Stimulated activated naive CD4-positive, alpha-beta T cell (primary cell): ENCODE measurements at regions not wholly inside any gene's neighbourhood (a gene's known extent, or its start where the extent isn't known, plus 50 kb on each side); places are given as distances from the start of the nearest gene placed in this dataset.

Experiments used
- DNase-seq, 6 experiments: peaks; one replicate each; lab custom pipeline; 2025; lab: John Stamatoyannopoulos, UW

- no peak for DNase-seq
Observed at GRCh38 chr5:165525271-165525670, 2019.9 kb downstream of the MAT2B start.

- DNase-seq: no peak
Observed at GRCh38 chr5:165526357-165526756, 2020.9 kb downstream of the MAT2B start.

GRCh38 chr5:165527577-165527976, 2022.2 kb downstream of the MAT2B start:
- DNase-seq: no peak

- DNase-seq: no peak
Observed at GRCh38 chr5:165538065-165538464, 2032.6 kb downstream of the MAT2B start.

- no peak for DNase-seq
Observed at GRCh38 chr5:165559645-165560044, 2054.2 kb downstream of the MAT2B start.

DNA sequence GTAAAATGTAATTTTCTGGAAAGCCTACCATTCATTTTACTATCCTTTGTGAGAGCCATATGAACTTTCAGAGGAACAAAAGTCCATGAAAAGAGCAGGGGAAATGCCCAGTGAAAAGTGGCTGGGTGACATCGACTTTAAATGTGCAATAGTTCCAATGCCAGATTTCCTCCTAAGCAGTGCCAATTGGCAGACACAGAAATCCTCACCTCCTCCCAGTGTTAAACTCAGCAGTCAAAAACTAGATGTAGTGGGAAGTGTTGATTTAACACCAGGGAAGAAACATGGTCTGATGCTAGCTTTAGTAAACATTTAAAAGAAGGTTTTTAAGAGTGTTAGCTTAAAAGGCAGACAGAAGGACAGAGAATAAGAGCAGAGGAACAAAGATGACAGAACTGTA, 2055.2 kb downstream of the MAT2B start:
- DNase-seq: no peak

GRCh38 chr5:165565911-165566310, 2060.5 kb downstream of the MAT2B start:
- DNase-seq: no peak

DNA sequence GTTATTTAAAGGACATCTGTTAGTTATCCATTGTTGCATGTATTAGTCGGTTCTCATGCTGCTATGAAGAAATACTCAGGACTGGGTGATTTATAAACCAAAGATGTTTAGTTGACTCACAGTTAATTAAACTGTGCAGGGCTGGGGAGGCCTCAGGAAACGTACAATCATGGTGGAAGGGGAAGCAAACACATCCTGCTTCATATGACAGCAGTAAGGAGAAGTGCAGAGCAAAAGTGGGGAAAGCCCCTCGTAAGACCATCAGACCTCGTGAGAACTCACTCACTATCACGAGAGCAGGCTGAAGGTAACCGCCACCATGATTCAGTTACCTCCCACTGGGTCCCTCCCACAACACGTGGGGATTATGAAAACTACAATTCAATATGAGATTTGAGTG, 2064.1 kb downstream of the MAT2B start:
- no peak for DNase-seq

DNA sequence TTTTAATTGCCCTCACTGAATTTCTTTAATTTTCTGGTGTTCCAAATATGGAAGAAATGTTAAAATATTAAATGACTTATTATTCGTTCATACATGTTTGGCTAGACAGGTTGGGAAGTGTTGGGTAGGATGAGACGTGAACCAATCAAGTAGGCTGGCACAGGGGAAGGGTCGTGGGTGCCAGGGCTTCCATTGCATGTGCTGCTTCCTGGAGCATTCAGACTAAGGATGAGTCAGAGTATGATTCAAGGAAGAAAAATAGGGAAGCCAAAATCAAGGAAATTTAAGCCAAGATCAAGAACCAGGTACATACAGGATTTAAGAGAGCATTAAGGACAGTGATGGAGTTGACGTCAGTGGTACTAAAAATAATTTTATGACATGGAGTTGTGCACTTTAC, 2068.0 kb downstream of the MAT2B start:
- no peak for DNase-seq

DNA sequence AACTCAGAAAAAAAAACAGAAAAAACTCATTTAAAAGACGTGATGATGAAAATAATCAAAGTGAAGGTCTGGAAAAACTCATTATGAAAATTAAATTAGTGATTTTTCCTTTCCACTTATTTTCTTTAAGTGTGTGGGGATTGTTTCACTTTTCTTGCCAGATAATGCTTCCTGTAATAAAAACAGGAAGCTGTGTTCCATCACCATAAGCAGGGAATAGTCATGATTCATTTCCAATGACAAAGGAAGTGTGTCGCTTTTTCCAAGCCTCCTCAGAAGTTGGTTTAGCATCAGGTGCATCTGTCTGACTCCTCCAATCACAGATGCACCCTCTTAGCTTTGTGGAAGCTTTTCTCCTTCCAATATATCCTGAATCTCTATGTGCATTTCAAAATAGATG, 2068.7 kb downstream of the MAT2B start:
- DNase-seq: no peak

DNA sequence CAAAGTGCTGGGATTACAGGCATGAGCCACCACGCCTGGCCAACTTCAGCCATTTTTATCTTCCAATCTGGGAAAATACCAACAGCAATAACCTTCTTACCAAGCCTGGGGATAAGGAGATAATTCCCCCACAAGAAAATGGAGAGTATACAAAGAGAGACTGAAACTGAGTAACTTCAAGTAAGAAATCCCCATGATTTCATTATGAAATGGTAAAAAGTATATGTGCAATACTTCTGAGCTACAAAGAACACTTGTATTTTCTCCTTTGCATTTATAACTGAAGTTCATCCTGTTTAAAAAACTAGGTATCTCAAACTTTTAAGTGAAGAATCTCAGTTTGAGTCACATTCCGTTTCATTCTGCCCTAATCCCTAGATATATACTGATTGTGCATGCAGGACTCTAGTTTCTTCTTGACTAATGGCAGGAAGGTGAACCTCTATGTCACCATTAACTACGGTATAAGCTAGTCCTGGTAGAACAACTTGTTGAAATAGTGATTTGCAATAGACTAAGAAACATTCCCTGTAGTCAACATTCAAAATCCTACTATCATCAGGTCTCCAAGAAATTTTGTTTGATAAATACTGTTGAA, 2071.4 kb downstream of the MAT2B start:
- DNase-seq: no peak

DNA sequence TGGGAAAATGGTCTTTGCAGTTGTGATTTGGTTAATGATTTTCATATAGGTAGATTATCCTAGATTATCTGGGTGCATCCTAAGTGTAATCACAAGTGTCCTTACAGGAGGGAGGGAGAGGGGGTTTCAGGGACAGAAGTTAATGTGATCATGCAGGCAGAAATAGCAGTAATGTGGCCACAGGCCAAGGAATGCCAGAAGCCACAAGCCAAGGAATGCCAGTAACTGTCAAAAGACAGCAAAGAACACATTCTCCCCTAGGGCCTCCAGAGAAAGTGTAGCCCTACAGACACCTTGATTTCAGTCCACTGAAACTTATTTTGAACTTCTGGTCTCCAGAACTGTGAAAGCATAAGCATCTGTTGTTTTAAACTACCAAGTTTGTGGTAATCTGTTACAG, 2074.5 kb downstream of the MAT2B start:
- no peak for DNase-seq

GRCh38 chr5:165594693-165595092, 2089.3 kb downstream of the MAT2B start:
- DNase-seq: no peak

DNA sequence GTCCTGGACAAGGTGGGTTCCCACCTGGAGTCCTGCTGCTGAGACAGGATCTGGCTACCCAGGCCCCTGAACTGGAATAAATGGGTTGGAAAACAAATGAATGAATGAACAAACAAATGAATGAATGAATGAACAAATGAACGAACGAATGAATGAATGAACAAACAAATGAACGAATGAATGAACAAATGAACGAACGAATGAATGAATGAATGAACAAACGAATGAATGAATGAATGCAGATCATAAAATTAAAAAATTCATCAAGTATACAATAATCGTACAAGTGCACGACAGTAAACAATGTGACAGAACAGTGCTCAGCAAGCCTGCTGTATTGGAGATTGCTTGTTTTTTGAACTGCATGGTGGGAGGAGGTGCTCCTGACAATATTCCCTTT, 2097.1 kb downstream of the MAT2B start:
- no peak for DNase-seq

- no peak for DNase-seq
Observed at GRCh38 chr5:165607026-165607425, 2101.6 kb downstream of the MAT2B start.

DNA sequence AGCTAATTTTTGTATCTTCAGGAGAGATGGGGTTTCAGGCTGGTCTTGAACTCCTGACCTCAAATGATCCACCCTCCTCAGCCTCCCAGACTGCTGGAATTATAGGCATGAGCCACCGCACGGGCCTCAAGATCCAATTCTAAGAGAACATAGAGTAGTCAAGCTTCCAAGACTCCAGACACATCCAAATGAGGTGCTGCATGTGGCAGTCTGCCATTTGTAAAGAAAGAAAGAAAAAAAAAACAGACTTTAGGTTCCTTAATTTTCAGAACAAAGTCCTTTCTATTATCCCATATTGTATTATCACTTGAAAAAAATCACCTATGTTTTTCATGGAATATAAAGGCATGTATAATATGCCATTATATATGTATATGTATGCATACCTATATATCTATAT, 2104.5 kb downstream of the MAT2B start:
- no peak for DNase-seq

DNA sequence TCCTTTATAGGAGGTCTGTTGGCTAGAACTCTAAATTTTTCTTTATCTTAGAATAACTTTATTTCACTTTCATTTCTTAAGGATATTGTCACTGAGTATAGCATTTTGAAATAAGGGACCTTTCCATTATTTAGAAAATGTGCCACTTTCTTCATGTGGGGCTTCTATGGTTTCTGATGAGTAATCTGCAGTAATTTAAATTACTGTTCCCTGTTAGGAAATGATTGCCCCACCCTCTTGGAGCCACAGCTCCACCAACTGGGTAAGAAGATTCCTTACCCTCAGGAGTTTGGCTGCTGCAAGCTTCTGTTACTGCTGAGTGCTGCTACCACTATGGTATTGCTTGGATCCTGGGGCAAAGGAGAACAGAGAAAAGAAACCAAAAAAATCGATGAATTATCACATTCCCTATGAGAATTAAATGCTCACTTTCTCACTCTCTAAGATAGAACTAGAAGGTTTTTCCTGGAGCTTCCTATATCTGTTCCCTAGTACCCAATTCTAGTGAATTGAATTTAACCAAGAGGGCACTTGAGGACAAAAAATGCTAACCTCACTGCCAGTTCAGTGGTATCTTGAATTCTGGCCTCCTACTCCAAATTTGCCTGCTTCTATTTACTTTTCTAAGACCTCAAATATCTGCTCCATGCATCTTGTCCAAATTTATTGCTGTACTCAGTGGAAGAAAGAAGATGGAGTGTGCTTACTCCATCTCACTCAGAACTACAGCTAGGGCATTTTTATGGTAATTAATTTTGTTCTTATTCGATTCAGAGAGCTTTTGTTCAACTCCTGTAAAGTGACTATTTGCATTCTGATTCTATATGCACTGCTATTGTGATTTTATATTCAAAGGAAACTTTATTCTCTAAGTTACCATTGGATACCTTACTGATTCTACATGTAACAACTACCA, 2111.3 kb downstream of the MAT2B start:
- DNase-seq: no peak

- no peak for DNase-seq
Observed at GRCh38 chr5:165617491-165617890, 2112.1 kb downstream of the MAT2B start.

GRCh38 chr5:165620394-165620793, 2115.0 kb downstream of the MAT2B start:
- DNase-seq: no peak

DNA sequence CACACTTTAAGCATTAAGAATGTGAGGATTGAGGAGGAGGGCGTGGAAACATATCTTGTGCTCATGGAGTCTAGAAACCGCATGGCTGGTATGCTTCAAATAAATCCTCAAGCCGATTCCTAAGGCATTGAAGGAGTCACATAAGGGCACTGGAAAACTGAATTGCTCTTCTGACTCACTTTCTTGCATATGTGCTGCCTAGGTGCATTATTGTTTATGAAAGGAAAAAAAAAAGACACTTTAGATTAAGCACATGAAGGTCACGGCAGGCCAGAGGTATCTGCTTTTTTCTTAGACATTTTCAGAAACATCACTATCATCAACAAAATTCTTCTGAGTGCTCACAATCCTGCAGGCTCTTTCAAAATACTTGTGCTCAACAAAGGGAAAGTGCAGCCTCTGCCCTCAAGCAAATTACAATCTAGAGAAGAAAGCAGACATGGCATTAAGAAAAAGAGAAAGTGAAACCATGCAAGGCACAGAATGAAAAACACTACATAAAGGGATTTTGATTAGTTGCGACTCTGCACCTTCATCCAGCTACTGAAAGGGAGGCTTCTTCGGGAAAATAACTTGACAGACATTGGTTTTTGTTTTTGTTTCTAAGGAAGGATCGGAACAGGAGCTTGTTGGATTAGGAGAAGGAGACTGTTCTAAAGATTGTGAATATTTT, 2117.6 kb downstream of the MAT2B start:
- DNase-seq: no peak

- no peak for DNase-seq
Observed at GRCh38 chr5:165624166-165624946, 2118.9 kb downstream of the MAT2B start.

- no peak for DNase-seq
Observed at GRCh38 chr5:165626161-165626560, 2120.7 kb downstream of the MAT2B start.
